SIG-M5 treated with dmso at 0.1 percent for 504 hours (cell line): ENCODE measurements at regions not wholly inside any gene's neighbourhood (a gene's known extent, or its start where the extent isn't known, plus 50 kb on each side); places are given as distances from the start of the nearest gene placed in this dataset.

Source experiments
- DNase-seq: peaks from one replicate; lab custom pipeline; 2025; ENCODE audit not compliant: unreplicated experiment; lab: John Stamatoyannopoulos, UW

GRCh38 chr6:24053057-24053456 lies 73.0 kb upstream of the NRSN1 start:
- no peak for DNase-seq

- DNase-seq = no peak
Measured at GRCh38 chr6:24054388-24054787, 71.6 kb upstream of the NRSN1 start.

- DNase-seq = no peak
Measured at GRCh38 chr6:24056567-24056966, 69.4 kb upstream of the NRSN1 start.

GRCh38 chr6:24057030-24057429 lies 69.0 kb upstream of the NRSN1 start:
- no peak for DNase-seq

- no peak for DNase-seq
Measured at GRCh38 chr6:24060982-24061754, 64.8 kb upstream of the NRSN1 start.

- no peak for DNase-seq
Measured at GRCh38 chr6:24064106-24064505, 61.9 kb upstream of the NRSN1 start.

GRCh38 chr6:24064832-24065231 lies 61.2 kb upstream of the NRSN1 start:
- DNase-seq = no peak

GRCh38 chr6:24069526-24069925 lies 56.5 kb upstream of the NRSN1 start:
- DNase-seq = no peak

GRCh38 chr6:24072038-24072746 lies 53.8 kb upstream of the NRSN1 start:
- no peak for DNase-seq

GRCh38 chr6:24076011-24076410 lies 50.0 kb upstream of the NRSN1 start:
- DNase-seq = no peak
